IMR-90 (cell line): ENCODE measurements at regions not wholly inside any gene's neighbourhood (a gene's known extent, or its start where the extent isn't known, plus 50 kb on each side); places are given as distances from the start of the nearest gene placed in this dataset.

Source experiments
- ATAC-seq: fragments of 200-7000 bp; cut with Tn5 transposase; 2 replicates; pipeline ENCODE4 v1.9.1; 2020; ENCODE audit warnings: low read depth, mild to moderate bottlenecking, moderate library complexity
- BruUV-seq: library from RNA; stranded (reverse); fragments of 400-500 nt; replicated peaks from 2 replicates; lab custom pipeline; 2021; lab: Mats Ljungman, UMichigan
- CTCF ChIA-PET: fragments of 300-600 bp; formaldehyde crosslinking; extraction: SDS; loops from one replicate; lab custom pipeline; 2021; ENCODE audit warnings: antibody characterized with exemption; lab: Yijun Ruan, JAX
- POLR2A ChIA-PET: fragments of 300-600 bp; sonication (Branson Sonifier 250); formaldehyde crosslinking; loops from one replicate; lab custom pipeline; 2022; ENCODE audit warnings: antibody characterized with exemption; ENCODE audit not compliant: unreplicated experiment; lab: Charles Lee
- DNase-seq: peaks from one replicate; pipeline ENCODE4 v3.0.0; 2013
- H2AFZ ChIP-seq: replicated peaks from 2 replicates; pipeline ENCODE3; 2013; ENCODE audit warnings: low read length, mild to moderate bottlenecking; ENCODE audit not compliant: poor library complexity
- H2AK5ac ChIP-seq: 2 replicates; pipeline ENCODE4 v1.6.1; 2013; ENCODE audit warnings: low read depth, low read length, inconsistent platforms
- H2AK9ac ChIP-seq: replicated peaks from 2 replicates; pipeline ENCODE3; 2013; ENCODE audit warnings: mild to moderate bottlenecking, low read depth, low read length, moderate library complexity; ENCODE audit not compliant: poor library complexity
- H2BK120ac ChIP-seq: 2 replicates; pipeline ENCODE4 v1.6.1; 2013; ENCODE audit warnings: low read depth, low read length, inconsistent platforms
- H2BK15ac ChIP-seq: 3 replicates; pipeline ENCODE4 v1.6.1; 2013; ENCODE audit warnings: low read depth, low read length, inconsistent platforms
- H2BK20ac ChIP-seq: 2 replicates; pipeline ENCODE4 v1.6.1; 2013; ENCODE audit warnings: low read depth, mild to moderate bottlenecking, inconsistent platforms, low read length, moderate library complexity
- H2BK5ac ChIP-seq: 2 replicates; pipeline ENCODE4 v1.6.1; 2013; ENCODE audit warnings: mild to moderate bottlenecking, low read depth, low read length, inconsistent platforms; ENCODE audit not compliant: poor library complexity, severe bottlenecking
- H3K14ac ChIP-seq: replicated peaks from 2 replicates; pipeline ENCODE4 v1.6.1; 2013; ENCODE audit warnings: low read depth, low read length, inconsistent platforms
- H3K18ac ChIP-seq: 2 replicates; pipeline ENCODE4 v1.6.1; 2013; ENCODE audit warnings: low read depth, low read length, control low read depth
- H3K23ac ChIP-seq: 2 replicates; pipeline ENCODE4 v1.6.1; 2013; ENCODE audit warnings: low read depth, low read length, inconsistent platforms
- H3K27ac ChIP-seq: 2 replicates; pipeline ENCODE4 v1.5.1; 2013; ENCODE audit warnings: mild to moderate bottlenecking, control low read depth, low read length; ENCODE audit not compliant: insufficient read depth
- H3K27me3 ChIP-seq: 2 replicates; pipeline ENCODE4 v1.6.1; 2013; ENCODE audit warnings: low read length; ENCODE audit not compliant: control insufficient read depth, insufficient read depth
- H3K36me3 ChIP-seq: 2 replicates; pipeline ENCODE4 v1.6.1; 2013; ENCODE audit warnings: low read length, mixed read lengths; ENCODE audit not compliant: control insufficient read depth, insufficient read depth
- H3K4ac ChIP-seq: 2 replicates; pipeline ENCODE4 v1.6.1; 2013; ENCODE audit warnings: low read depth, low read length, inconsistent platforms
- H3K4me1 ChIP-seq: 2 replicates; pipeline ENCODE4 v1.6.1; 2013; ENCODE audit warnings: low read length, mixed read lengths; ENCODE audit not compliant: control insufficient read depth, insufficient read depth
- H3K4me2 ChIP-seq: 2 replicates; pipeline ENCODE4 v1.6.1; 2013; ENCODE audit warnings: low read depth, mild to moderate bottlenecking, control low read depth, low read length, moderate library complexity
- H3K4me3 ChIP-seq: 2 replicates; pipeline ENCODE4 v1.5.1; 2013; ENCODE audit warnings: low read depth, mild to moderate bottlenecking, control low read depth, low read length, moderate library complexity; ENCODE audit not compliant: insufficient read depth
- H3K56ac ChIP-seq: 2 replicates; pipeline ENCODE4 v1.6.1; 2013; ENCODE audit warnings: low read length, inconsistent platforms; ENCODE audit not compliant: insufficient read depth; ENCODE audit errors: extremely low read depth
- H3K79me1 ChIP-seq, 2 experiments: 2 replicates each; pipeline ENCODE4 v1.6.1; 2013; ENCODE audit warnings: low read length in 2 of 2, inconsistent platforms in 1 of 2, low read depth in 1 of 2
- H3K9ac ChIP-seq: 2 replicates; pipeline ENCODE4 v1.6.1; 2013; ENCODE audit warnings: low read depth, low read length, control low read depth
- H3K9me1 ChIP-seq: 2 replicates; pipeline ENCODE4 v1.6.1; 2013; ENCODE audit warnings: low read length, inconsistent platforms; ENCODE audit not compliant: insufficient read depth
- H3K9me3 ChIP-seq: 2 replicates; pipeline ENCODE4 v1.6.1; 2013; ENCODE audit warnings: low read length; ENCODE audit not compliant: control insufficient read depth, insufficient read depth
- H4K20me1 ChIP-seq: 2 replicates; pipeline ENCODE4 v1.6.1; 2013; ENCODE audit warnings: low read length, inconsistent platforms; ENCODE audit not compliant: insufficient read depth
- H4K5ac ChIP-seq: 2 replicates; pipeline ENCODE4 v1.6.1; 2013; ENCODE audit warnings: mild to moderate bottlenecking, low read depth, low read length, control low read depth
- H4K8ac ChIP-seq, 2 experiments: 2 replicates each; pipeline ENCODE4 v1.6.1; 2013; ENCODE audit warnings: low read depth in 2 of 2, low read length in 2 of 2, control low read depth in 1 of 2, inconsistent platforms in 1 of 2
- H4K91ac ChIP-seq: 2 replicates; pipeline ENCODE4 v1.6.1; 2013; ENCODE audit warnings: low read depth, low read length, inconsistent platforms; ENCODE audit not compliant: insufficient read depth
- CTCF ChIP-seq: conservative IDR thresholded peaks from 2 replicates; pipeline ENCODE4 v1.5.1; 2012; ENCODE audit warnings: mild to moderate bottlenecking, low read depth, low read length, improper control_type of control experiment
- FOS ChIP-seq: fragments of 150-350 bp; IDR thresholded peaks from 2 replicates; pipeline ENCODE4 v1.6.1; 2016; ENCODE audit warnings: low read depth, low read length
- MAFK ChIP-seq: IDR thresholded peaks from 2 replicates; pipeline ENCODE4 v1.6.1; 2012; ENCODE audit warnings: low read depth, low read length, improper control_type of control experiment
- MXI1 ChIP-seq: IDR thresholded peaks from 2 replicates; pipeline ENCODE4 v1.6.1; 2012; ENCODE audit warnings: low read depth, mild to moderate bottlenecking, low read length, moderate library complexity, borderline replicate concordance
- SMC3 ChIP-seq: fragments of 150-350 bp; IDR thresholded peaks from 2 replicates; pipeline ENCODE4 v1.6.1; 2016; ENCODE audit warnings: low read depth, mild to moderate bottlenecking, antibody characterized with exemption, low read length, moderate library complexity
- WGBS, 2 experiments: methylation state at CpG; one replicate each; pipeline versions ENCODE4 v1.1.5 to v1.1.7; 2013; ENCODE audit warnings: missing lambda C conversion rate in 2 of 2; ENCODE audit not compliant: insufficient read length in 1 of 2; ENCODE audit errors: extremely low coverage in 2 of 2; 5-methylcytosine and 5-hydroxymethylcytosine counted together
- dilution Hi-C: fragments of 300-500 bp; cut with HindIII; formaldehyde crosslinking; loops from one replicate; pipeline ENCODE4 v1.14.3; 2018; ENCODE audit warnings: low sequenced_read_pairs; ENCODE audit not compliant: unreplicated experiment
- in situ Hi-C: fragments of 300-500 bp; cut with MboI; formaldehyde crosslinking; loops from 3 replicates; pipeline ENCODE4 v1.14.3; 2019; ENCODE audit warnings: low sequenced_read_pairs, inconsistent platforms, mixed read lengths
- intact Hi-C: fragments of 100-400 bp; cut with micrococcal nuclease; formaldehyde crosslinking; loops from 2 replicates; pipeline ENCODE4 v1.10.0; 2022

DNA sequence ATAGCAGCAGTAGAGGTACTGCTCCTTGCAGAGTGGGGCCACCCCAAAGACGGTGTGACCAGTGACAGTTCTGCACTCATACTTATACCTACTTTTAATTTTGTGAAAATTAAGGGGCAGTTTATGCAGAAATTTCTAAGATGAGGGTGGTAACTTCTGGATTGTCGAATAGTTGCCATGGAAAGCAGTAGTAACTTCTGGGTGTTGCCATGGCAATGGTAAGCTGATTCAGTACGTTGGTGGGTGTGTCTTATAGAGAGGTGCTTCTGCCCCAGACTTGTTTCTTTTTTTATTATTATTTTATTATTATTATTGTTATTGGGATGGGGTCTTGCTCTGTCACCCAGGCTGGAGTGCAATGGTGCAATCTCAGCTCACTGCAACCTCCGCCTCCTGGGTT lies 82.8 kb upstream of the L3MBTL4 start:
- Histone ChIP-seq H4K8ac (no peak overlapping the region), H3K18ac (no peak overlapping the region), H3K27ac (no peak overlapping the region), H2AK5ac (no peak overlapping the region), H3K9ac (no peak overlapping the region), H2BK120ac (no peak overlapping the region), H3K56ac (no peak overlapping the region), H4K5ac (no peak overlapping the region), H3K79me1 (no peaks in the 10 kb centered on the region), H3K9me1 (no peaks in the 10 kb centered on the region), H3K4me2 (no peak overlapping the region), H3K27me3 (no peaks in the 10 kb centered on the region), H3K14ac (no peak overlapping the region), H2BK20ac (no peak overlapping the region), H3K23ac (no peak overlapping the region), H2BK15ac (no peak overlapping the region), H3K9me3 (no peaks in the 10 kb centered on the region), H3K4me1 (no peaks in the 10 kb centered on the region), H2AK9ac (no peak overlapping the region), H2BK5ac (no peak overlapping the region), H2AFZ (no peak overlapping the region), H4K20me1 (no peaks in the 10 kb centered on the region), H4K91ac (no peak overlapping the region), H3K4me3 (no peak overlapping the region), H3K4ac (no peak overlapping the region), H3K36me3 (no peaks in the 10 kb centered on the region)
- no CpG with 5 or more reads among the region's 4 CpGs for WGBS, 2 experiments
- ATAC-seq (no peak), DNase-seq (no peak)
- intact Hi-C loops: no loop called here
- dilution Hi-C loops: no loop called here
- in situ Hi-C loops: no loop called here
- TF ChIP-seq SMC3: no peak
- TF ChIP-seq MXI1: no peak
- TF ChIP-seq CTCF: no peak
- no peak for TF ChIP-seq FOS
- no peak for TF ChIP-seq MAFK
- CTCF ChIA-PET: no interaction called here
- no TSS peak for BruUV-seq
- POLR2A ChIA-PET: no interaction called here
